ENCODE measurements at regions not wholly inside any gene's neighbourhood (a gene's known extent, or its start where the extent isn't known, plus 50 kb on each side); places are given as distances from the start of the nearest gene placed in this dataset.

DNA sequence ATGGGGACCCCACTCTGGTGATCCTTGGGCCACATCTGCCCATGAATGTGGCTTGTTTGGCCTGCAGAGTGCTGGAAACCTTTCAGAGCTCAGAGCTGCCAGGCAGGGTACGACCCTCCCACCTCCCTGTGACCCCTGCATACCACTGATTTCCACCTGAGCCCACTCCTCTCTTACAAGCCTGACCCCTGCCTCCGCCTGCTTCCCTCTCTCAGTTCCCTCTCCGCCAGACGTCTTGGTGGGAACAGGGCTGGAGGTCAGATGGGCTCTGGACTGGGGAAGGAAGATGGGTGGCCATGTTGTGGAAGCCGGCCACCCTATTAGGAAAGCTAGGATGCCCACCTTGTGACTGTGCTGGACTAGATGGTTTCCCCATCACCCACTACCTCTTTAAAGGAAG, 185.1 kb downstream of the KATNIP start:
- TF ChIP-seq ZNF274 (IDR thresholded peaks at IDR 0.05; ENCODE audit: low read depth, low read length) (no peak), SUZ12 (IDR thresholded peaks at IDR 0.05; ENCODE audit: extremely low read depth, insufficient read depth, insufficient read length) (no peak)
